Ecto neural progenitor cell (in vitro differentiated cells): ENCODE measurements at regions not wholly inside any gene's neighbourhood (a gene's known extent, or its start where the extent isn't known, plus 50 kb on each side); places are given as distances from the start of the nearest gene placed in this dataset.
"Not testable (repeated sequence)": the region's sequence is repeated elsewhere in the genome, so short reads cannot be mapped to it uniquely, and the experiment has no call there.

Experiments
- DNase-seq: peaks from one replicate; pipeline ENCODE4 v3.0.0-alpha.2; 2018; ENCODE audit warnings: low spot score

DNA sequence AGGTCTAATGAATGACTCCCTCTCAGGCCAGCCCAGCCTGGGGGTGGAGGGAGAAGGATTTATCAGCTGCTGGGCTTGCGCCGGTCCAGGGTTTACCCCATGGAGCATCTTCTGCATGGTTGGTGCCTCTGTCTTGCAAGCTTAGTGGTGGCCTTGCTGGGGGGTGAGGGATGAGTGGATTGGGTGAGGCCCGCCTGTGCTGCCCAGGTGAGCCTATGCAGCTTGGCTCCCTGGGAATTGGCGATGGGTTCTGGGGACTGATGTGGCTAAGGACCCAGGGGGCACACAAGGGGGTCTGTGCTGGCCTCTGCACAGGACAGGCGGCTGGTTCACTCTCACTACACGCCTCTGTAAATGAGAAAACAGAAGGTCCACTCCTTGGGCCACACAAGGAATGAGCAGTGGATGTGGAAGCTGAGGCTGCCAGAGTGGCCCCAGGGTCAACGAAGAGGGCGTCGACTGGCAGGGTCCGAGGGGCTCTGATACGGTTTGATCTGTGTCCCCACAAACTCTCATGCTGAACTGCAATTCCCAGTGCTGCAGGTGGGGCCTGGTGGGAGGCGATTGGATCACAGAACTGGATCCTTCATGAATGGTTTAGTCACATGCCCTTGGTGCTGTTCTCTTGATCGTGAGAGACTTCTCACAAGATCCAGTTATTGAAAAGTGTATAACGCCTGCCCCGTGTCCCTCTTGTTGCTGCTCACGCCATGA lies 151.6 kb upstream of the HDAC4 start:
- no peak for DNase-seq

DNA sequence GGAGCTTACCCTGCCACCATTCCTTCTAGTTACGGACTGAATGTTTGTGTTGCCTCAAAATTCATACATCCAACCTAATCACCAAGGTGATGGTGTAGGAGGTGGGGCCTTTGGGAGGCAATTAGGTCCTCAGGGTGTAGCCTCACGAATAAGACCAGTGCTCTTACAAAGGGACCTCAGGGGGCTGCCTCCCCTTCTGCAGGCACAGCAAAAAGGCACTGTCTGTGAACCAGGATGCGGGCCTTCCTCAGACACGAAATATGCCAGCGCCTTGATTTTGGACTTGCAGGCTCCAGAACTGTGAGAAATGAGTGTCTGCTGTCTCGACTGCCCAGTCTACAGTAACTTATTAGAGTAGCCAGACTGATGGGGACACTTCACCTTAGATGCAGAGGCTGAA lies 150.4 kb upstream of the HDAC4 start:
- no peak for DNase-seq

- no peak for DNase-seq
Observed at GRCh38 chr2:239550357-239550756, 149.5 kb upstream of the HDAC4 start.

GRCh38 chr2:239549711-239550255 lies 149.0 kb upstream of the HDAC4 start:
- no peak for DNase-seq

DNA sequence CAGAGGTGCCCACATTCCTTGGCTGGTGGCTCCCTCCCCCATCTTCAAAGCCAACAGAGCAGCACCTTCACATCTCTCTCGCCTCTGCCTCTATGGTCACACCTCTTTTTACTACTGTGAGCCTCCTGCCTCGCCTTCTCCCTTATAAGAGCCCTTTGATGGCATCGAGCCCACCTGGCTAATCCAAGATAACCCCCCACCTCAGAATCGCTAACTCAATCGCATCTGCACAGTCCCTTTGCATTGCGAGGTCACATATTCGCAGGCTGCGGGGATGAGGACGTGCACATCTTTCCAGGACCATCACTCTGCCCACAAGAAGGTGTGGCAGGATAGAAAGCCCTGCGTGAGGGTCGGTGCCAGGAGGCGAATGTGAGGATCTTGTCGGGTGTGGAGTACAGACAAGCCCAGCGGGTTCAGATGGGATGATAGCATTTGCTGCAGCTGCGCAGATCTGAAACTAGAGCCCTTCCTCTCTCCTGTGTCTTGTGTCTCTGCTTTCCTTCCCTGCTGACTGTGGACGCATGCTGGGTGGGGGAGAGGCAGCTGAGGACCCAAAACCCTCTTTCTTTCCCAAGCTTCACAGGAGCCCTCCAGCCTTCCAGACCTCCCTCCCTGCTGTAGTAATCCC lies 148.3 kb upstream of the HDAC4 start:
- DNase-seq, result no peak

GRCh38 chr2:239548451-239548871 lies 147.6 kb upstream of the HDAC4 start:
- no peak for DNase-seq

DNA sequence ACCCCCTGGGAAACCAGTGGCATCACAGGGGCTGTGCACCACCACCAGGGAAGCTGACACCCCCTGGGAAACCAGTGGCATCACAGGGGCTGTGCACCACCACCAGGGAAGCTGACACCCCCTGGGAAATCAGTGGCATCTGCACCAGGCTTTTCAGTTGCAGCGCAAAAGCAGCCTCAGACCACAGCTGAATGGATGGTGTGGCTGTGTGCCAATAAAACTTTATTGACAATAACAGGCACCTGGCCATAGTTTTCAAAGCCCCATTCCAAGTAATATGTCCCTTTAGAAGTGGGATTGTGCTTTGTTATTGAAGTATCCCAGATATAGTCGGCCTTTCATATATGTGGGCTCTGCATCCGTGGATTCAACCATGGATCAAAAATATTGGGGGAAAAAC lies 146.3 kb upstream of the HDAC4 start:
- not testable (repeated sequence) for DNase-seq

- DNase-seq, result no peak
Observed at GRCh38 chr2:239546541-239546940, 145.7 kb upstream of the HDAC4 start.

DNA sequence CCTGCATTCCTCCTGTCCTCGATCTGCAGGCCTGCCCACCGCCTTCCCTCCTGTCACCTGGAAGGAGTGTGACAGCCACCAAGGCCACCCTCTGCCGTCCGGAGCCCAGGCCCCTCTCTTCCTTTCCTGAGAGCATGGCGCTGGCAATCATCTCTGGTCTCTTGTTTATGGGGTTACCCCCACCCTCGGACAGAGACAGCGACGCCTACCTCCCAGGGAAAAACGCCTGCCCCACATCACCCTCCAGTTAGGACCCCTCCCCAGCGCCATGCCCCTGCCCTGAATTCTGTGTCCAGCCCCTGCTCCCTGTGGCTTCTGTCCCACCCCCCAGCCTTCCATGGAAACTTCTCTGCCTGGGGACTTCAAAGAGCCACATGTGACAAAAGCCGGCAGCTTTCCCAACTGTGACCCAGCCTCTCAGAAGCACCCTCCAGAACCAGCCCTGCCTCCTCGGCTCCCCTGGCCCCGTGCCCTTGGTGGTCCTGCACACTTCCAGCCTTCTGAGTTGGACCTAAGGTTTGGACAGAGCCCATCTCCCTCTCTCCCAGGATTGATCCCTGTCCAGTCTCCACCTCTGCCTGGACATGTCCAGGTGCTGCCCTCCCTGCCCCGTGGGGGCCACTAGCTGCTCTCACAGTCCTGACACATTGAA lies 145.0 kb upstream of the HDAC4 start:
- no peak for DNase-seq

- DNase-seq, result no peak
Observed at GRCh38 chr2:239544918-239545465, 144.2 kb upstream of the HDAC4 start.

- DNase-seq, result no peak
Observed at GRCh38 chr2:239544143-239544917, 143.5 kb upstream of the HDAC4 start.

DNA sequence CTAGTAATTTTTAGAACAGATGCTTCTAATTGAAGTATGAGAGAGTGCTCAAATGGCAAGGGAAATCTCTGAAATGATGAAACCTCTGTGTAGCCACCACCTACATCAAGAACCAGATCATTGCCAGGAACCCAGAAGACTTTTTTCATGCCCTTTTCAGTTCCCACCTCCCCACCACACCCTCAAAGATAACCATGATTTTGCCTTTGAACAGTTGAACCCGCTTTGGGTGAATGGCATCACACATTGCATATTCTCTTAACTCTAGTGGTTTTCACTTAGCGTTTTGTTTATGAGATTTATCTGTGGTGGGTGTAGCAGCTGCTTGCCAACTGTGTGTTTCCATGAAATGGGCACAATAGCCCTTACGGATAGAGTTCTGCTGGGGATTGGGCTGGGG lies 142.9 kb upstream of the HDAC4 start:
- no peak for DNase-seq

- DNase-seq, result no peak
Observed at GRCh38 chr2:239540174-239540573, 139.4 kb upstream of the HDAC4 start.

DNA sequence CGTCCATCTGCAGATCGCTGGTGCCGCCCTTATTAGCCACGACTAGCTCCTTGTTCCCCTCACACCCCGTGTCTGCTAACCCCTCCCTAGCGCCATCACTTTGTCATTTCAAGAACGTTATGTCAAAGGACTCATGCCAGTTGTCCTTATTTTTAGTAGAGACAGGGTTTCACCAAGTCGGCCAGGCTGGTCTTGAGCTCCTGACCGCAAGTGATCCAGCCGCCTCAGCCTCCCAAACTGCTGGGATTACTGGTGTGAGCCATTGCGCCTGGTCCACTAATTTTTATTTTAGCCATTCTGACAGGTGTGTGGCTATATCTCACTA lies 138.9 kb upstream of the HDAC4 start:
- no peak for DNase-seq

DNA sequence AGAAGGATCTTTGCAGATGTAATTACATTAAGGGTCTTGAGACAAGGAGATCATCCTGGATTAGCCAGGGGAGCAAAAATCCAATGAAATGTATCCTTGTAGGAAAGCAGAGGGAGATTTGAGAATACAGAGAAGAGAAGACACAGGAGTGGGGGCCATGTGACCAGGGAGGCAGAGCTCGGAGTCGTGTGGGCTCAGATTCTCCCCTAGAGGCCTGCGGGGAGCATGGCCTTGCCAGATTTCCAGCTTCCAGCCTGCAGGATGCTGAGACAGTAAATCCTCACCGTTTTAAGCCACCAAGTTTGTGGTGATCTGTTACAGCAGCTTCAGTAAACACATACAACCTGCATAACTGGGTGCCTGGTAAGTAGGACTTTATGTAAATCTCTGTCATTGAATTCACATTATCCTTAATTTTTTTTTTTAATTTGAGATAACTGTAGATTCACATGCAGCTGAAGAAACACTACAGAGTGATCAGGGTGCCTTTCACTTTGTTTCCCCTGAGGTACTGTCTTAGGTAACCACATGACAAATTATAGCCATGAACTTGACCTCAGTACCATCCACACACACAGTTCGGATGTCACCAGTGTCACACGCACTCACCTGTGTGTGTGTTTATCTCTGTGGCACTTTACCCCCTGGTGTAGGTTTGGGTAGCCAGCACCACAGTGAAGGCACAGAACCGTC lies 138.4 kb upstream of the HDAC4 start:
- no peak for DNase-seq

DNA sequence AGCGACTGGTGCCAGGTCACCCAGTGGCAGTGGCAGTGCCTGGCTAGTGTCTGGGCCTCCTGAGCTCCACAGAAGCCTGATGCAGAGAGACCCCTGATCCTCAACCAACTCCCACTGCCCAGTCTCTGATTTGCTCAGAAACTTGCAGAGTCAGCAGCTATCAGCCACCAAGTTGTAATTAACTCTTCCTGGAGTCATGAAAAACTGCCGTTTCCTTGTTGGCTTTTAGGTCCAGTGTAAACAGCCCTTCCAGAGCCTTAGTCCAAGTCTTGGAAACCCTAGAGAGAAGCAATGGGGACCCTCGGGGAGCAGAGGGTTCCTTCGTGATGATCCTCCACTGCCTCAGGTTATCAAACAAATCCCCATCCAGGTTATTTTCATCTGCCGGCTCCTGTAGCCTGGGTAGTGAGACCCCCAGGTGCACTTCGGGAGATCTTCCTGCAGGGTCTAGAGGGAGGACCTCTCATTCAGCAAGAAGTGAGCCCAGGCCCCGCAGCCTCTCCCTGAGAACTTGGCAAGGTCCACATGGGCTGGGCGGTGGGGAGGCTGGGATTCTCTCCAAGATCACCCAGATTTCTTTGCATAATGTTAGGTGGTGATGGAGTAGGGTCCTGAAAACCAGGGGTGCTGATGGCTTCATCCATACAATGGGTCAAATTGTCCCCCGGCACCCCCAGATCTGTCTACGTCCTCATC lies 137.7 kb upstream of the HDAC4 start:
- no peak for DNase-seq

- no peak for DNase-seq
Observed at GRCh38 chr2:239537633-239538356, 137.0 kb upstream of the HDAC4 start.

DNA sequence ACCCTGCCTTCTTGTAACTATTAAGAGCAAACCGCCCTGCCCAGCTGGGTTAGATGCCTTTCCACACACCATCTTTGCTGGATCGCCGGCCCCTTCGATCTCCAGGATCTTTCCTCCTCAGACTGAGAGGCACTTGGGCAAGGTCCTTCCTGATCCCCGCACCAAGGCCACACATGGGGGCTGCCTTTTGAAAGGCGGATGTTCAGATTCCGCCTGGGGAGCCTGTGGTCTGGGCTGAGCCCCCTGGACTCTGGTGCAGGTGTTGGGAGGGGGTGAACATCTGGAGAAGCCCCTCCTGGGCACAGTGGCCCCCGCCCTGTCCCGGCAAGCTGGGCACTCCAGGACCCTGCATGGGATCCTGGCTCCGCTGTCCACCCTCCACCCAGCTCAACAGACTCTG lies 135.4 kb upstream of the HDAC4 start:
- DNase-seq, result no peak

DNA sequence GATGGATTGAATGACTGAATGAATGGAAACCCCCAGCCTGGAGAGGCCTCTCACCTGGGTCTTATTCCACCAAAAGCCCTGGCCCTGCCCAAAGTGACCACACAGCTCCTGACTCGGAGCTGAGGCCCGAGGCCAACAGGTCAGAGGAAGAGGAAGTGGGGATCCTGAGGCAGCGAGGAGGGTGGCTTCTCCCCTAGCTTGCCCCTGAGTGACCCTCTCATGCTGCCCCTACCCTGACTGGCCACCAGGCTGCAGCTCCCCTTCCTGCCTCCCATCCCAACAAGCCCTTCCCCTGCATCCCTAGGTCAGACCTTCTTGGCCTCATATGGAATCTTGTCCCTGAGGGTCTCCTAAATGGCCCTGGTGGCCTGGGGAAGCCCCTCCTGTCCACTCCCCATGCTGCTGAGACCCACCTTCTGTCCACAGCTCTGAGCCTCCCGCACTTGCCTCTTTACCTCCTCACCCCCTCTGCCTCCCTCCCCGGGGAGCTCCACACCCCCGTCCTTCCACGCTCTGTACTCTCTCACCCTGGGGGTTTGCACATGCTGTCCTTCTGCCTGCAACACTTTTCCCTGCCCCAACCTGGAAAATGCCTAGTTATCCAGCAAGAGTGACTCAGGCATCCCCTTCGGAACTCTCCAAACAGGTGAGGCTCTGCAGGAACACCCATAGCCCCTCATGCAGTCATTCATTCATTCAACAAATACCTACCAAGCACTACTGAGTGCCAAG lies 134.8 kb upstream of the HDAC4 start:
- no peak for DNase-seq
